Caco-2 (cell line): ENCODE measurements at regions not wholly inside any gene's neighbourhood (a gene's known extent, or its start where the extent isn't known, plus 50 kb on each side); places are given as distances from the start of the nearest gene placed in this dataset.

ENCODE experiments used
- BruUV-seq: library from RNA; stranded (reverse); fragments of 400-500 nt; replicated peaks from 2 replicates; lab custom pipeline; 2021; lab: Mats Ljungman, UMichigan
- CTCF ChIA-PET: fragments of 300-600 bp; sonication (Branson Sonifier 250); formaldehyde crosslinking; loops from one replicate; lab custom pipeline; 2022; ENCODE audit warnings: antibody characterized with exemption; lab: Charles Lee
- POLR2A ChIA-PET: fragments of 300-600 bp; sonication (Branson Sonifier 250); formaldehyde crosslinking; loops from one replicate; lab custom pipeline; 2022; ENCODE audit warnings: antibody characterized with exemption; lab: Charles Lee
- DNase-seq, 2 experiments: peaks; one replicate each; pipeline versions ENCODE4 v3.0.0 to v3.0.0-alpha.2; 2020 to 2022
- H3K27me3 ChIP-seq: replicated peaks from 2 replicates; pipeline ENCODE4 v1.6.0; 2011; ENCODE audit warnings: low read length; ENCODE audit not compliant: control insufficient read depth, insufficient read depth
- H3K36me3 ChIP-seq: 2 replicates; pipeline ENCODE4 v1.5.1; 2011; ENCODE audit warnings: low read length; ENCODE audit not compliant: control insufficient read depth, insufficient read depth
- H3K4me1 ChIP-seq: fragments of 250-450 bp; sonication (Bioruptor Pico); 2 replicates; pipeline ENCODE4 v1.5.1; 2020; ENCODE audit warnings: mild to moderate bottlenecking
- H3K4me3 ChIP-seq: 2 replicates; pipeline ENCODE4 v1.5.1; 2011; ENCODE audit warnings: low read depth, mild to moderate bottlenecking, control low read depth, low read length
- H3K9me3 ChIP-seq: fragments of 250-450 bp; sonication (Bioruptor Pico); 2 replicates; pipeline ENCODE4 v1.5.1; 2020; ENCODE audit warnings: mild to moderate bottlenecking, moderate library complexity
- H3K27ac Mint-ChIP-seq: one replicate; pipeline ENCODE4 v1.8.0; 2022; ENCODE audit warnings: mixed read lengths; ENCODE audit not compliant: unreplicated experiment
- H3K27me3 Mint-ChIP-seq: one replicate; pipeline ENCODE4 v1.8.0; 2022; ENCODE audit warnings: mixed read lengths; ENCODE audit not compliant: insufficient read depth, unreplicated experiment
- H3K36me3 Mint-ChIP-seq: one replicate; pipeline ENCODE4 v1.8.0; 2022; ENCODE audit warnings: mild to moderate bottlenecking, mixed read lengths; ENCODE audit not compliant: insufficient read depth, unreplicated experiment
- H3K4me1 Mint-ChIP-seq: one replicate; pipeline ENCODE4 v1.8.0; 2022; ENCODE audit warnings: low read depth, mixed read lengths; ENCODE audit not compliant: unreplicated experiment
- H3K4me3 Mint-ChIP-seq: one replicate; pipeline ENCODE4 v1.8.0; 2022; ENCODE audit warnings: mild to moderate bottlenecking, moderate library complexity, mixed read lengths; ENCODE audit not compliant: unreplicated experiment
- H3K9me3 Mint-ChIP-seq: one replicate; pipeline ENCODE4 v1.8.0; 2022; ENCODE audit warnings: mixed read lengths; ENCODE audit not compliant: unreplicated experiment
- intact Hi-C: fragments of 100-400 bp; cut with micrococcal nuclease; formaldehyde crosslinking; loops from one replicate; pipeline ENCODE4 v1.10.0; 2022; ENCODE audit not compliant: unreplicated experiment
- TF ChIP-seq, protein P1 (sequence below), 2 experiments: fragments of 200-600 bp in 1 of 2; IDR thresholded peaks; 1 replicate in 1 of 2; 2 replicates in 1 of 2; pipeline versions ENCODE4 v1.5.1 to v1.8.0; 2011 to 2022; ENCODE audit warnings: antibody characterized with exemption in 1 of 2, control low read depth in 1 of 2, inconsistent platforms in 1 of 2, low read depth in 1 of 2, low read length in 1 of 2, mild to moderate bottlenecking in 1 of 2, moderate library complexity in 1 of 2; ENCODE audit not compliant: insufficient read depth in 1 of 2, severe bottlenecking in 1 of 2, unreplicated experiment in 1 of 2

GRCh38 chr11:111194860-111195568, 50.5 kb upstream of the POU2AF2 start:
- no peak overlapping the region for H3K4me3 Mint-ChIP-seq
- H3K27me3 Mint-ChIP-seq = peaks cover 33% of the 10 kb centered on the region
- TF ChIP-seq, protein P1, sequence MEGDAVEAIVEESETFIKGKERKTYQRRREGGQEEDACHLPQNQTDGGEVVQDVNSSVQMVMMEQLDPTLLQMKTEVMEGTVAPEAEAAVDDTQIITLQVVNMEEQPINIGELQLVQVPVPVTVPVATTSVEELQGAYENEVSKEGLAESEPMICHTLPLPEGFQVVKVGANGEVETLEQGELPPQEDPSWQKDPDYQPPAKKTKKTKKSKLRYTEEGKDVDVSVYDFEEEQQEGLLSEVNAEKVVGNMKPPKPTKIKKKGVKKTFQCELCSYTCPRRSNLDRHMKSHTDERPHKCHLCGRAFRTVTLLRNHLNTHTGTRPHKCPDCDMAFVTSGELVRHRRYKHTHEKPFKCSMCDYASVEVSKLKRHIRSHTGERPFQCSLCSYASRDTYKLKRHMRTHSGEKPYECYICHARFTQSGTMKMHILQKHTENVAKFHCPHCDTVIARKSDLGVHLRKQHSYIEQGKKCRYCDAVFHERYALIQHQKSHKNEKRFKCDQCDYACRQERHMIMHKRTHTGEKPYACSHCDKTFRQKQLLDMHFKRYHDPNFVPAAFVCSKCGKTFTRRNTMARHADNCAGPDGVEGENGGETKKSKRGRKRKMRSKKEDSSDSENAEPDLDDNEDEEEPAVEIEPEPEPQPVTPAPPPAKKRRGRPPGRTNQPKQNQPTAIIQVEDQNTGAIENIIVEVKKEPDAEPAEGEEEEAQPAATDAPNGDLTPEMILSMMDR (IDR thresholded peaks at IDR 0.05; ENCODE audit: insufficient read depth in 1 of 2, low read depth in 1 of 2, low read length in 1 of 2, severe bottlenecking in 1 of 2, unreplicated experiment in 1 of 2) = no peak
- no peak for DNase-seq
- intact Hi-C loops = no loop called here
- Histone ChIP-seq H3K4me3 (no peak overlapping the region), H3K36me3 (no peaks in the 10 kb centered on the region), H3K27me3 (no peaks in the 10 kb centered on the region; the same call in 1 of the 2 replicates), H3K9me3 (no peaks in the 10 kb centered on the region), H3K4me1 (no peaks in the 10 kb centered on the region)
- H3K36me3 Mint-ChIP-seq = no peaks in the 10 kb centered on the region
- BruUV-seq = no TSS peak
- H3K4me1 Mint-ChIP-seq = no peaks in the 10 kb centered on the region
- no peak overlapping the region for H3K27ac Mint-ChIP-seq
- CTCF ChIA-PET = no interaction called here
- no peaks in the 10 kb centered on the region for H3K9me3 Mint-ChIP-seq
- POLR2A ChIA-PET = no interaction called here

- Histone ChIP-seq H3K27me3 (no peaks in the 10 kb centered on the region; the same call in 1 of the 2 replicates), H3K4me1 (no peaks in the 10 kb centered on the region), H3K4me3 (no peak overlapping the region), H3K36me3 (no peaks in the 10 kb centered on the region), H3K9me3 (no peaks in the 10 kb centered on the region)
- H3K9me3 Mint-ChIP-seq = no peaks in the 10 kb centered on the region
- no peaks in the 10 kb centered on the region for H3K36me3 Mint-ChIP-seq
- no TSS peak for BruUV-seq
- POLR2A ChIA-PET = no interaction called here
- H3K4me1 Mint-ChIP-seq = no peaks in the 10 kb centered on the region
- no peak overlapping the region for H3K27ac Mint-ChIP-seq
- TF ChIP-seq, protein P1 (IDR thresholded peaks at IDR 0.05; ENCODE audit: insufficient read depth in 1 of 2, low read depth in 1 of 2, low read length in 1 of 2, severe bottlenecking in 1 of 2, unreplicated experiment in 1 of 2) = no peak
- peaks cover 27% of the 10 kb centered on the region for H3K27me3 Mint-ChIP-seq
- H3K4me3 Mint-ChIP-seq = no peak overlapping the region
- intact Hi-C loops = no loop called here
- CTCF ChIA-PET = no interaction called here
- no peak for DNase-seq
Measured at GRCh38 chr11:111193924-111194490, 51.5 kb upstream of the POU2AF2 start.

DNA sequence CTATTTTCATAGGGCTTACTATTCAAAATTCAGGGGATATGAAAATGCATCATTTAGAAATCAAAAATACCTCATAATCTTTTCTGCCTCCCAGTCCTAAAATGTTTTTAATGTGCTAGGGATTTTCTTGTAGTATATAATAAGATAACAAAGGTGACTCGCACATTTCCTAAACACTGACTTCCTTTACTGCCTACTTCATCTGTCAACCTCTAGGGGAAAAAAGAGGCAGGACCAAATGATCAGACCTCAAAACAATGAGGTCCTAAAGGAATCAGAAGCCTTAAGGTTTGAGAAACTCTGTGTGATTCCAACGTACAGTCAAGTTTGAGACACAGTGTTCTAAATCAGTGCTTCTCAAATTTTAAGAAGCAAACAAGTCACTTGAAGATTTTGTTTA, 56.1 kb upstream of the POU2AF2 start:
- no peaks in the 10 kb centered on the region for H3K36me3 Mint-ChIP-seq

More for the DNA sequence above, 56.1 kb upstream of the POU2AF2 start:
- ChIA-PET POLR2A (no interaction called here), CTCF (no interaction called here)
- Histone ChIP-seq H3K9me3 (no peaks in the 10 kb centered on the region), H3K27me3 (no peaks in the 10 kb centered on the region), H3K4me3 (no peak overlapping the region), H3K4me1 (no peaks in the 10 kb centered on the region), H3K36me3 (no peaks in the 10 kb centered on the region)
- BruUV-seq = no TSS peak
- H3K4me3 Mint-ChIP-seq = no peak overlapping the region
- no peak for DNase-seq
- H3K27me3 Mint-ChIP-seq = peaks cover 26% of the 10 kb centered on the region
- no peaks in the 10 kb centered on the region for H3K4me1 Mint-ChIP-seq
- H3K27ac Mint-ChIP-seq = no peak overlapping the region
- TF ChIP-seq, protein P1 (IDR thresholded peaks at IDR 0.05; ENCODE audit: insufficient read depth in 1 of 2, low read depth in 1 of 2, low read length in 1 of 2, severe bottlenecking in 1 of 2, unreplicated experiment in 1 of 2) = peak in 1 of 2 experiments; percentile 14
- no peaks in the 10 kb centered on the region for H3K9me3 Mint-ChIP-seq
- intact Hi-C loops = no loop called here
